ENCODE measurements at regions not wholly inside any gene's neighbourhood (a gene's known extent, or its start where the extent isn't known, plus 50 kb on each side); places are given as distances from the start of the nearest gene placed in this dataset.

- no peak for TF ChIP-seq CTCF (IDR thresholded peaks at IDR 0.05; ENCODE audit: insufficient read depth, low read depth, low read length)
- no peak overlapping the region for H3K4me3 ChIP-seq (ENCODE audit: low read depth, low read length)
- DNase-seq (ENCODE audit: low read depth): no peak
These were observed 435.6 kb downstream of the TLL1 start for GRCh38 chr4:166308647-166309046.

- no peak for DNase-seq (ENCODE audit: low read depth)
- no peak for TF ChIP-seq CTCF (IDR thresholded peaks at IDR 0.05; ENCODE audit: insufficient read depth, low read depth, low read length)
- H3K4me3 ChIP-seq (ENCODE audit: low read depth, low read length): no peak overlapping the region
These were observed 436.2 kb downstream of the TLL1 start for GRCh38 chr4:166309286-166309685.

GRCh38 chr4:166311169-166311568 lies 438.1 kb downstream of the TLL1 start:
- TF ChIP-seq CTCF (IDR thresholded peaks at IDR 0.05; ENCODE audit: insufficient read depth, low read depth, low read length): no peak
- no peak overlapping the region for H3K4me3 ChIP-seq (ENCODE audit: low read depth, low read length)
- no peak for DNase-seq (ENCODE audit: low read depth)

- no peak overlapping the region for H3K4me3 ChIP-seq (ENCODE audit: low read depth, low read length)
- no peak for TF ChIP-seq CTCF (IDR thresholded peaks at IDR 0.05; ENCODE audit: insufficient read depth, low read depth, low read length)
- no peak for DNase-seq (ENCODE audit: low read depth)
These were observed 439.1 kb downstream of the TLL1 start for GRCh38 chr4:166312166-166312565.

DNA sequence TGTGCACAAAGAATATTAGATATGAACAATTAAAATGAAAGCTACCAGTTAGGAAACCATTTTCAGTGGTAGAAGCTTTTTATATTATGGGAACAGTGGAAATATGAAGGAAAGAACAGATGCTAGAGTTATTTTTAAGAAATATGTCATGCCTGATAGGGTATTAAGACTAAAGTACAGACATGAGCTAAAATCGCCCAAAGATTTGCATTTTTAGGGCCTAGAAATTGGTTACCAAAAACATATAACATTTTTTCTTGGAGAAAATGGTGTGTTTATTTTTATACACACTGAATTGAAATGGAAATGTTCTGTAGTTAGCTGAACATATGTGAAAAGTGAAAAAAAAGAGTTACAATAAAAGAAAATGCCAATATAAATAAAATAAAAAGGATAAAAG lies 441.9 kb downstream of the TLL1 start:
- TF ChIP-seq CTCF (IDR thresholded peaks at IDR 0.05; ENCODE audit: insufficient read depth, low read depth, low read length): no peak
- DNase-seq (ENCODE audit: low read depth): no peak
- H3K4me3 ChIP-seq (ENCODE audit: low read depth, low read length): no peak overlapping the region

GRCh38 chr4:166315721-166316467 lies 442.9 kb downstream of the TLL1 start:
- no peak for TF ChIP-seq CTCF (IDR thresholded peaks at IDR 0.05; ENCODE audit: insufficient read depth, low read depth, low read length)
- no peak for DNase-seq (ENCODE audit: low read depth)
- H3K4me3 ChIP-seq (ENCODE audit: low read depth, low read length): no peak overlapping the region
